Medulla oblongata (tissue), 1 donor: ENCODE measurements at regions not wholly inside any gene's neighbourhood (a gene's known extent, or its start where the extent isn't known, plus 50 kb on each side); places are given as distances from the start of the nearest gene placed in this dataset.
"Not testable (repeated sequence)": the region's sequence is repeated elsewhere in the genome, so short reads cannot be mapped to it uniquely, and the experiment has no call there.

Experiments used
- DNase-seq: peaks from one replicate; pipeline ENCODE4 v3.0.0-alpha.2; 2015; ENCODE audit errors: extremely low spot score

GRCh38 chr4:169934794-169935429, 91.3 kb downstream of the MFAP3L start:
- no peak for DNase-seq

GRCh38 chr4:169933531-169933930, 92.7 kb downstream of the MFAP3L start:
- DNase-seq = no peak

- no peak for DNase-seq
Observed at GRCh38 chr4:169931964-169932363, 94.2 kb downstream of the MFAP3L start.

GRCh38 chr4:169930755-169931154, 95.4 kb downstream of the MFAP3L start:
- DNase-seq = not testable (repeated sequence)

- no peak for DNase-seq
Observed at GRCh38 chr4:169927280-169927679, 98.9 kb downstream of the MFAP3L start.

GRCh38 chr4:169925678-169926077, 100.5 kb downstream of the MFAP3L start:
- no peak for DNase-seq

- peak; percentile 33 for DNase-seq
Observed at GRCh38 chr4:169922632-169923276, 103.4 kb downstream of the MFAP3L start.

- no peak for DNase-seq
Observed at GRCh38 chr4:169921732-169922131, 104.5 kb downstream of the MFAP3L start.

- no peak for DNase-seq
Observed at GRCh38 chr4:169921237-169921636, 105.0 kb downstream of the MFAP3L start.

GRCh38 chr4:169919194-169920124, 106.7 kb downstream of the MFAP3L start:
- DNase-seq = not testable (repeated sequence)

- no peak for DNase-seq
Observed at GRCh38 chr4:169915545-169915944, 110.7 kb downstream of the MFAP3L start.

GRCh38 chr4:169914866-169915265, 111.3 kb downstream of the MFAP3L start:
- no peak for DNase-seq

- no peak for DNase-seq
Observed at GRCh38 chr4:169912996-169913395, 113.2 kb downstream of the MFAP3L start.

GRCh38 chr4:169909897-169910296, 116.3 kb downstream of the MFAP3L start:
- no peak for DNase-seq

- no peak for DNase-seq
Observed at GRCh38 chr4:169909479-169909878, 116.7 kb downstream of the MFAP3L start.

- DNase-seq = no peak
Observed at GRCh38 chr4:169907705-169908104, 118.5 kb downstream of the MFAP3L start.

- DNase-seq = no peak
Observed at GRCh38 chr4:169906821-169907220, 119.4 kb downstream of the MFAP3L start.

GRCh38 chr4:169906104-169906503, 120.1 kb downstream of the MFAP3L start:
- DNase-seq = no peak

- peak; percentile 43 for DNase-seq
Observed at GRCh38 chr4:169902658-169903345, 123.4 kb downstream of the MFAP3L start.

GRCh38 chr4:169900241-169900845, 125.9 kb downstream of the MFAP3L start:
- no peak for DNase-seq

- DNase-seq = no peak
Observed at GRCh38 chr4:169899295-169899694, 126.9 kb downstream of the MFAP3L start.
